ENCODE measurements at regions not wholly inside any gene's neighbourhood (a gene's known extent, or its start where the extent isn't known, plus 50 kb on each side); places are given as distances from the start of the nearest gene placed in this dataset.

GRCh38 chr11:103547691-103548090 lies 438.5 kb downstream of the DYNC2H1 start:
- in situ Hi-C loops (cut with MboI) (no loop called here), intact Hi-C loops (cut with micrococcal nuclease; ENCODE audit: unreplicated experiment) (no loop called here)
- POLR2A ChIA-PET, result no interaction called here
- Histone ChIP-seq H3K79me2 (ENCODE audit: control insufficient read depth, insufficient read depth, low read length) (no peaks in the 10 kb centered on the region), H3K36me3 (ENCODE audit: control insufficient read depth in 2 of 2, insufficient read depth in 2 of 2, low read length in 1 of 2) (no peaks in the 10 kb centered on the region), H3K27me3 (replicated peaks in 1 of 2; ENCODE audit: control insufficient read depth in 2 of 2, insufficient read depth in 2 of 2, low read length in 1 of 2) (no peaks in the 10 kb centered on the region), H3K9ac (ENCODE audit: control insufficient read depth, insufficient read depth, low read length) (no peak overlapping the region), H2AFZ (ENCODE audit: control insufficient read depth, low read depth, low read length) (no peak overlapping the region), H3K4me2 (ENCODE audit: control insufficient read depth, insufficient read depth) (no peak overlapping the region), H3K9me3 (replicated peaks; ENCODE audit: control insufficient read depth, insufficient read depth, low read length) (no peaks in the 10 kb centered on the region), H3K27ac (ENCODE audit: control insufficient read depth, insufficient read depth) (no peak overlapping the region), H4K20me1 (ENCODE audit: control insufficient read depth, insufficient read depth) (no peaks in the 10 kb centered on the region), H3K4me1 (ENCODE audit: control insufficient read depth, insufficient read depth, low read length) (no peaks in the 10 kb centered on the region), H3K4me3 (no peak overlapping the region)
- no peak for DNase-seq (ENCODE audit: low read depth, low spot score)
- BruUV-seq (replicated peaks), result no TSS peak
- SMC1A ChIA-PET (ENCODE audit: uncharacterized antibody, unreplicated experiment), result no interaction called here
- no peak for ATAC-seq
- FAIRE-seq, result no peak
- no peak for TF ChIP-seq MLLT1 (IDR thresholded peaks at IDR 0.05)
- TF ChIP-seq EGR1 (IDR thresholded peaks at IDR 0.05; ENCODE audit: borderline replicate concordance in 1 of 2, low read depth in 2 of 2, low read length in 2 of 2), result no peak
- no peak for TF ChIP-seq YBX1 (IDR thresholded peaks at IDR 0.05)
- TF ChIP-seq HCFC1 (IDR thresholded peaks at IDR 0.05; ENCODE audit: low read length), result no peak
- TF ChIP-seq SMAD5 (IDR thresholded peaks at IDR 0.05; ENCODE audit: low read depth), result no peak
- RAD21 ChIA-PET (ENCODE audit: unreplicated experiment), result no interaction called here
- CTCF ChIA-PET, result interaction anchor here (0.8 to 1.9 kb wide), 3 partner anchors 9 to 100 kb away, joined by 3 to 4 read pairs (median 4); no protein-coding TSS in a partner anchor
- 9% methylated on average over 5 of the region's 5 CpGs for WGBS (ENCODE audit: insufficient coverage, insufficient replicate concordance, low lambda C conversion rate, missing lambda C conversion rate)

- H4K20me1 ChIP-seq (ENCODE audit: control insufficient read depth, insufficient read depth), result no peaks in the 10 kb centered on the region
- no peak overlapping the region for H2AFZ ChIP-seq (ENCODE audit: control insufficient read depth, low read depth, low read length)
- H3K9ac ChIP-seq (ENCODE audit: control insufficient read depth, insufficient read depth, low read length), result no peak overlapping the region
- FAIRE-seq (no peak), ATAC-seq (no peak), DNase-seq (ENCODE audit: low read depth, low spot score) (no peak)
- no peak overlapping the region for H3K27ac ChIP-seq (ENCODE audit: control insufficient read depth, insufficient read depth)
- SMC1A ChIA-PET (ENCODE audit: uncharacterized antibody, unreplicated experiment), result no interaction called here
- CTCF ChIA-PET, result interaction anchor here (1.9 kb wide), 1 partner anchor 10 kb away, joined by 4 read pairs; no protein-coding TSS in a partner anchor
- RAD21 ChIA-PET (ENCODE audit: unreplicated experiment), result no interaction called here
- POLR2A ChIA-PET, result no interaction called here
- intact Hi-C loops (cut with micrococcal nuclease; ENCODE audit: unreplicated experiment), result no loop called here
- WGBS (ENCODE audit: insufficient coverage, insufficient replicate concordance, low lambda C conversion rate, missing lambda C conversion rate), result 70% methylated on average over 1 of the region's 1 CpG
- TF ChIP-seq E2F4 (IDR thresholded peaks at IDR 0.05; ENCODE audit: low read depth, low read length) (no peak), NFIC (IDR thresholded peaks at IDR 0.05; ENCODE audit: low read depth, low read length) (no peak), POLR2AphosphoS2 (IDR thresholded peaks at IDR 0.05; ENCODE audit: low read depth, low read length) (no peak), LARP7 (IDR thresholded peaks at IDR 0.05) (no peak)
- no peaks in the 10 kb centered on the region for H3K79me2 ChIP-seq (ENCODE audit: control insufficient read depth, insufficient read depth, low read length)
- H3K9me3 ChIP-seq (replicated peaks; ENCODE audit: control insufficient read depth, insufficient read depth, low read length), result no peaks in the 10 kb centered on the region
- H3K36me3 ChIP-seq (ENCODE audit: control insufficient read depth in 2 of 2, insufficient read depth in 2 of 2, low read length in 1 of 2), result no peaks in the 10 kb centered on the region
- in situ Hi-C loops (cut with MboI), result no loop called here
- H3K4me3 ChIP-seq, result no peak overlapping the region
- no peak overlapping the region for H3K4me2 ChIP-seq (ENCODE audit: control insufficient read depth, insufficient read depth)
- no peaks in the 10 kb centered on the region for H3K4me1 ChIP-seq (ENCODE audit: control insufficient read depth, insufficient read depth, low read length)
- BruUV-seq (replicated peaks), result no TSS peak
- H3K27me3 ChIP-seq (replicated peaks in 1 of 2; ENCODE audit: control insufficient read depth in 2 of 2, insufficient read depth in 2 of 2, low read length in 1 of 2), result no peaks in the 10 kb centered on the region
Observed at GRCh38 chr11:103548838-103549237, 439.6 kb downstream of the DYNC2H1 start.

Data from GM12878 (cell line).